ENCODE measurements at regions not wholly inside any gene's neighbourhood (a gene's known extent, or its start where the extent isn't known, plus 50 kb on each side); places are given as distances from the start of the nearest gene placed in this dataset.

GRCh38 chr5:144538845-144539244, 368.2 kb downstream of the KCTD16 start (continued):
- TF ChIP-seq CTCF (IDR thresholded peaks at IDR 0.05) (no peak), CHD4 (IDR thresholded peaks at IDR 0.05; ENCODE audit: borderline replicate concordance) (no peak), FOXS1 (CRISPR knock-in tag; IDR thresholded peaks at IDR 0.05) (no peak)

Data from A549 (cell line).